GM23338 (cell line): ENCODE measurements at regions not wholly inside any gene's neighbourhood (a gene's known extent, or its start where the extent isn't known, plus 50 kb on each side); places are given as distances from the start of the nearest gene placed in this dataset.
A peak's percentile ranks its signal among the peaks of the same experiment; 100 is the strongest.
"Not testable (repeated sequence)": the region's sequence is repeated elsewhere in the genome, so short reads cannot be mapped to it uniquely, and the experiment has no call there.

Experiments used
- ATAC-seq: fragments of 200-7000 bp; cut with Tn5 transposase; 3 replicates; pipeline ENCODE4 v1.9.1; 2020
- DNase-seq: peaks from one replicate; pipeline ENCODE4 v3.0.0-alpha.2; 2015; ENCODE audit warnings: low spot score
- H2AFZ ChIP-seq: fragments of 200-600 bp; sonication (generic); 2 replicates; pipeline ENCODE4 v1.8.0; 2016; ENCODE audit warnings: antibody characterized with exemption, mild to moderate bottlenecking, moderate library complexity
- H3F3A ChIP-seq: fragments of 200-600 bp; sonication (generic); replicated peaks from 2 replicates; pipeline ENCODE4 v1.8.0; 2017; ENCODE audit warnings: antibody characterized with exemption, mixed run types, low read depth
- H3K27ac ChIP-seq: fragments of 200-600 bp; sonication (generic); 2 replicates; pipeline ENCODE4 v1.6.1; 2016; ENCODE audit warnings: low read depth
- H3K27me3 ChIP-seq: fragments of 200-600 bp; sonication (generic); 2 replicates; pipeline ENCODE4 v1.8.0; 2016; ENCODE audit warnings: mild to moderate bottlenecking, mixed run types, moderate library complexity; ENCODE audit not compliant: insufficient read depth
- H3K36me3 ChIP-seq: fragments of 200-600 bp; sonication (generic); 2 replicates; pipeline ENCODE4 v1.8.0; 2016; ENCODE audit warnings: mild to moderate bottlenecking; ENCODE audit not compliant: insufficient read depth
- H3K4me1 ChIP-seq: fragments of 200-600 bp; sonication (generic); 2 replicates; pipeline ENCODE4 v1.8.0; 2016; ENCODE audit warnings: mild to moderate bottlenecking, moderate library complexity; ENCODE audit not compliant: insufficient read depth
- H3K4me2 ChIP-seq: fragments of 200-600 bp; sonication (generic); 2 replicates; pipeline ENCODE4 v1.7.1; 2017; ENCODE audit warnings: mixed run types
- H3K4me3 ChIP-seq: fragments of 200-600 bp; sonication (generic); 2 replicates; pipeline ENCODE4 v1.6.1; 2016; ENCODE audit warnings: mixed run types
- H3K79me2 ChIP-seq: fragments of 200-600 bp; sonication (generic); replicated peaks from 2 replicates; pipeline ENCODE4 v1.8.0; 2017; ENCODE audit warnings: mild to moderate bottlenecking; ENCODE audit not compliant: insufficient read depth
- H3K9me2 ChIP-seq: fragments of 200-600 bp; sonication (generic); 2 replicates; pipeline ENCODE4 v1.8.0; 2017; ENCODE audit not compliant: insufficient read depth
- H4K20me1 ChIP-seq: fragments of 200-600 bp; sonication (generic); replicated peaks from 2 replicates; pipeline ENCODE4 v1.8.0; 2017; ENCODE audit warnings: mild to moderate bottlenecking; ENCODE audit not compliant: insufficient read depth
- H3K27ac Mint-ChIP-seq: 2 replicates; pipeline ENCODE4 v1.8.0; 2020; ENCODE audit warnings: inconsistent platforms, mild to moderate bottlenecking, moderate library complexity, mixed read lengths
- H3K27me3 Mint-ChIP-seq: 3 replicates; pipeline ENCODE4 v1.8.0; 2022; ENCODE audit warnings: low read depth, mild to moderate bottlenecking, moderate library complexity, mixed read lengths, inconsistent platforms; ENCODE audit not compliant: insufficient read depth, poor library complexity
- H3K36me3 Mint-ChIP-seq: 3 replicates; pipeline ENCODE4 v1.8.0; 2021; ENCODE audit warnings: low read depth, mild to moderate bottlenecking, inconsistent platforms, moderate library complexity, mixed read lengths
- H3K4me1 Mint-ChIP-seq: 3 replicates; pipeline ENCODE4 v1.8.0; 2020; ENCODE audit warnings: mild to moderate bottlenecking, inconsistent platforms, mixed read lengths
- H3K4me3 Mint-ChIP-seq: 3 replicates; pipeline ENCODE4 v1.8.0; 2021; ENCODE audit warnings: moderate library complexity, mild to moderate bottlenecking, inconsistent platforms, mixed read lengths
- H3K9me3 Mint-ChIP-seq: 3 replicates; pipeline ENCODE4 v1.8.0; 2020; ENCODE audit warnings: moderate library complexity, mild to moderate bottlenecking, inconsistent platforms, mixed read lengths
- TF ChIP-seq, protein P1 (sequence below), 2 experiments: fragments of 200-600 bp in 1 of 2; sonication (generic) in 1 of 2; conservative IDR thresholded peaks; 2 replicates each; pipeline versions ENCODE4 v1.5.1 to v1.6.1; 2016 to 2017; ENCODE audit warnings: antibody characterized with exemption in 2 of 2, low read depth in 2 of 2, mild to moderate bottlenecking in 2 of 2, moderate library complexity in 1 of 2
- TF ChIP-seq, protein P2 (sequence below): fragments of 250-450 bp; sonication (Bioruptor Pico); IDR thresholded peaks from 2 replicates; pipeline ENCODE4 v1.5.0; 2020; ENCODE audit warnings: mild to moderate bottlenecking, moderate library complexity

DNA sequence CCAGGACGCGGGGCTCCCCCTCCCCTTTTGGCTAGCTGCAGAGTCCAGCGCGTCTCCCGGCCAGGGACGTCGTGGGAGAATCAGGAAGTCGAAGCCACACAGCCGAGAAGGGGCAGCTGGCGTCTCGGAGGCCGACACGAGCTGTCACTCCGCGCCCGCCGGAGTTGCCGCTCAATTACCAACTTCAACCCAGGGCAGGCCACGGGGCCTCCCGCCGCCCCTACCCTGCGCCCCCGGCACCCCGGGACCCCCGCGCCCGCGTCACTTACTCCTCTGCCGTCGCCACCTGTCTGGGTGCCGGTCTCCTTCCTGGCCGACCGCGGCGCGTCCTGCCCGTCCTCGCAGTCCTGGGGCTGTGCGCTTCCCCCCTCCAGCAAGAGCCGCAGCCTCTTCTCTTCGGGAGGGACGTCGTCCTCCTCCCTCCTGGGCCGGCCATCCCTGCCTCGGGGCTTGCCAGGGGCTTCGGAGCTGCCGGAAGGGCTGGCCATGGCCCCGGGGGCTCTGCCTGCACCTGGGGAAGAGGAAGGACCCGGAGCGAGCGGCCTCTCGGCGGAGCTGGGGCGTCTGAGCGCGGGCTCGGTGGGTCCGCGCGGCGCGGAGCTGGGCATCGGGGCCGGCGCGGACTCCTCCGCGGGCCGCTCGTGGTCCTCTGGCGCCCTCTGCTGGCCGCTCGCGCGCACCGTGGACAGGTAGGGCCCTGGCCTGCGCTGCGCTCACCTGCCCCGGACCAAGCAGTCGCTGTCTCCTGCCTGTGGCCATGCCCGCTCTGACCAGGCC is 65.6 kb upstream of the CLEC6A start:
- not testable (repeated sequence) for H3K27ac ChIP-seq, H3K36me3 ChIP-seq, H3K27ac Mint-ChIP-seq, H3F3A ChIP-seq, H3K9me2 ChIP-seq, H3K27me3 Mint-ChIP-seq, H4K20me1 ChIP-seq, H3K36me3 Mint-ChIP-seq, H3K4me1 ChIP-seq, H3K27me3 ChIP-seq, H3K9me3 Mint-ChIP-seq, H2AFZ ChIP-seq, H3K79me2 ChIP-seq
- peak overlapping the region; percentile 73 for H3K4me3 Mint-ChIP-seq
- peak; percentile 99 for ATAC-seq
- peak overlapping the region; percentile 59 for H3K4me3 ChIP-seq
- peak; percentile 72 for DNase-seq
- H3K4me1 Mint-ChIP-seq = peaks cover 18% of the 10 kb centered on the region
- H3K4me2 ChIP-seq = peak overlapping the region; percentile 81
- TF ChIP-seq, protein P1, sequence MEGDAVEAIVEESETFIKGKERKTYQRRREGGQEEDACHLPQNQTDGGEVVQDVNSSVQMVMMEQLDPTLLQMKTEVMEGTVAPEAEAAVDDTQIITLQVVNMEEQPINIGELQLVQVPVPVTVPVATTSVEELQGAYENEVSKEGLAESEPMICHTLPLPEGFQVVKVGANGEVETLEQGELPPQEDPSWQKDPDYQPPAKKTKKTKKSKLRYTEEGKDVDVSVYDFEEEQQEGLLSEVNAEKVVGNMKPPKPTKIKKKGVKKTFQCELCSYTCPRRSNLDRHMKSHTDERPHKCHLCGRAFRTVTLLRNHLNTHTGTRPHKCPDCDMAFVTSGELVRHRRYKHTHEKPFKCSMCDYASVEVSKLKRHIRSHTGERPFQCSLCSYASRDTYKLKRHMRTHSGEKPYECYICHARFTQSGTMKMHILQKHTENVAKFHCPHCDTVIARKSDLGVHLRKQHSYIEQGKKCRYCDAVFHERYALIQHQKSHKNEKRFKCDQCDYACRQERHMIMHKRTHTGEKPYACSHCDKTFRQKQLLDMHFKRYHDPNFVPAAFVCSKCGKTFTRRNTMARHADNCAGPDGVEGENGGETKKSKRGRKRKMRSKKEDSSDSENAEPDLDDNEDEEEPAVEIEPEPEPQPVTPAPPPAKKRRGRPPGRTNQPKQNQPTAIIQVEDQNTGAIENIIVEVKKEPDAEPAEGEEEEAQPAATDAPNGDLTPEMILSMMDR (conservative IDR thresholded peaks at IDR 0.05; ENCODE audit: low read depth in 2 of 2) = peak in 1 of 2 experiments; percentile 75; a peak in 2 of 4 replicates

DNA sequence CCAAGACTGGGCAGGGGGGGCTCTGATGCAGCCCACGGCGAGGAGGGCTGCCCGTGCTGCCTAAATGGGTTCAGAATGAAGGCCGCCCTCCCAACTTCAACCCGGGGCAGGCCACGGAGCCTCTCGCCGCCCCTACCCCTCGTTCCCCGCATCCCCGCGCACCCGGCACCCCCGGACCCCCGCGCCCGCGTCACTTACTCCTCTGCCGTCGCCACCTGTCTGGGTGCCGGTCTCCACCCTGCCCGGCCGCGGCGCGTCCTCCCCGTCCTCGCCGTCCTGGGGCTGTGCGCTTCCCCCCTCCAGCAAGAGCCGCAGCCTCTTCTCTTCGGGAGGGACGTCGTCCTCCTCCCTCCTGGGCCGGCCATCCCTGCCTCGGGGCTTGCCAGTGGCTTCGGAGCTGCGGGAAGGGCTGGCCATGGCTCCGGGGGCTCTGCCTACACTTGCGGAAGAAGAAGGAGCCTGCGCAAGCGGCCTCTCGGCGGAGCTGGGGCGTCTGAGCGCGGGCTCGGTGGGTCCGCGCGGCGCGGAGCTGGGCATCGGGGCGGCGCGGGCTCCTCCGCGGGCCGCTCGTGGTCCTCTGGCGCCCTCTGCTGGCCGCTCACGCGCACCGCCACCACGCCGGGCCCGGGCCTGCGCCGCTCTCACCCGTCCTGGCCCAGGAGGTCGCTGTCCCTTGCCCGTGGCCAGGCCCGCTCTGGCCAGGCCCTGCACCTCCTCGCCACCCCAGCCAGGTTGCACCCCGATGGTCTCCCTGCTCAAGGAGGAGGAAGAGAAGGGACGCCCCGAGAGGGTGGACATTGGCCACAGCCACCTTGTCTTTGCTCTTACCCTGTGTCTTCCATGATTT is 59.3 kb upstream of the CLEC6A start:
- not testable (repeated sequence) for H3K36me3 Mint-ChIP-seq, H3K9me3 Mint-ChIP-seq, H3F3A ChIP-seq, H2AFZ ChIP-seq, H3K27ac ChIP-seq, H3K27me3 ChIP-seq, H3K4me1 ChIP-seq, H3K79me2 ChIP-seq, H3K27ac Mint-ChIP-seq, H4K20me1 ChIP-seq, H3K9me2 ChIP-seq, H3K36me3 ChIP-seq
- H3K4me2 ChIP-seq = peak overlapping the region; percentile 80
- ATAC-seq (peak; percentile 95), DNase-seq (peak; percentile 61)
- peaks cover 21% of the 10 kb centered on the region for H3K27me3 Mint-ChIP-seq
- H3K4me1 Mint-ChIP-seq = peaks cover 37% of the 10 kb centered on the region
- TF ChIP-seq, protein P1 (conservative IDR thresholded peaks at IDR 0.05; ENCODE audit: low read depth in 2 of 2) = peak; percentile 27 to 66
- TF ChIP-seq, protein P2, sequence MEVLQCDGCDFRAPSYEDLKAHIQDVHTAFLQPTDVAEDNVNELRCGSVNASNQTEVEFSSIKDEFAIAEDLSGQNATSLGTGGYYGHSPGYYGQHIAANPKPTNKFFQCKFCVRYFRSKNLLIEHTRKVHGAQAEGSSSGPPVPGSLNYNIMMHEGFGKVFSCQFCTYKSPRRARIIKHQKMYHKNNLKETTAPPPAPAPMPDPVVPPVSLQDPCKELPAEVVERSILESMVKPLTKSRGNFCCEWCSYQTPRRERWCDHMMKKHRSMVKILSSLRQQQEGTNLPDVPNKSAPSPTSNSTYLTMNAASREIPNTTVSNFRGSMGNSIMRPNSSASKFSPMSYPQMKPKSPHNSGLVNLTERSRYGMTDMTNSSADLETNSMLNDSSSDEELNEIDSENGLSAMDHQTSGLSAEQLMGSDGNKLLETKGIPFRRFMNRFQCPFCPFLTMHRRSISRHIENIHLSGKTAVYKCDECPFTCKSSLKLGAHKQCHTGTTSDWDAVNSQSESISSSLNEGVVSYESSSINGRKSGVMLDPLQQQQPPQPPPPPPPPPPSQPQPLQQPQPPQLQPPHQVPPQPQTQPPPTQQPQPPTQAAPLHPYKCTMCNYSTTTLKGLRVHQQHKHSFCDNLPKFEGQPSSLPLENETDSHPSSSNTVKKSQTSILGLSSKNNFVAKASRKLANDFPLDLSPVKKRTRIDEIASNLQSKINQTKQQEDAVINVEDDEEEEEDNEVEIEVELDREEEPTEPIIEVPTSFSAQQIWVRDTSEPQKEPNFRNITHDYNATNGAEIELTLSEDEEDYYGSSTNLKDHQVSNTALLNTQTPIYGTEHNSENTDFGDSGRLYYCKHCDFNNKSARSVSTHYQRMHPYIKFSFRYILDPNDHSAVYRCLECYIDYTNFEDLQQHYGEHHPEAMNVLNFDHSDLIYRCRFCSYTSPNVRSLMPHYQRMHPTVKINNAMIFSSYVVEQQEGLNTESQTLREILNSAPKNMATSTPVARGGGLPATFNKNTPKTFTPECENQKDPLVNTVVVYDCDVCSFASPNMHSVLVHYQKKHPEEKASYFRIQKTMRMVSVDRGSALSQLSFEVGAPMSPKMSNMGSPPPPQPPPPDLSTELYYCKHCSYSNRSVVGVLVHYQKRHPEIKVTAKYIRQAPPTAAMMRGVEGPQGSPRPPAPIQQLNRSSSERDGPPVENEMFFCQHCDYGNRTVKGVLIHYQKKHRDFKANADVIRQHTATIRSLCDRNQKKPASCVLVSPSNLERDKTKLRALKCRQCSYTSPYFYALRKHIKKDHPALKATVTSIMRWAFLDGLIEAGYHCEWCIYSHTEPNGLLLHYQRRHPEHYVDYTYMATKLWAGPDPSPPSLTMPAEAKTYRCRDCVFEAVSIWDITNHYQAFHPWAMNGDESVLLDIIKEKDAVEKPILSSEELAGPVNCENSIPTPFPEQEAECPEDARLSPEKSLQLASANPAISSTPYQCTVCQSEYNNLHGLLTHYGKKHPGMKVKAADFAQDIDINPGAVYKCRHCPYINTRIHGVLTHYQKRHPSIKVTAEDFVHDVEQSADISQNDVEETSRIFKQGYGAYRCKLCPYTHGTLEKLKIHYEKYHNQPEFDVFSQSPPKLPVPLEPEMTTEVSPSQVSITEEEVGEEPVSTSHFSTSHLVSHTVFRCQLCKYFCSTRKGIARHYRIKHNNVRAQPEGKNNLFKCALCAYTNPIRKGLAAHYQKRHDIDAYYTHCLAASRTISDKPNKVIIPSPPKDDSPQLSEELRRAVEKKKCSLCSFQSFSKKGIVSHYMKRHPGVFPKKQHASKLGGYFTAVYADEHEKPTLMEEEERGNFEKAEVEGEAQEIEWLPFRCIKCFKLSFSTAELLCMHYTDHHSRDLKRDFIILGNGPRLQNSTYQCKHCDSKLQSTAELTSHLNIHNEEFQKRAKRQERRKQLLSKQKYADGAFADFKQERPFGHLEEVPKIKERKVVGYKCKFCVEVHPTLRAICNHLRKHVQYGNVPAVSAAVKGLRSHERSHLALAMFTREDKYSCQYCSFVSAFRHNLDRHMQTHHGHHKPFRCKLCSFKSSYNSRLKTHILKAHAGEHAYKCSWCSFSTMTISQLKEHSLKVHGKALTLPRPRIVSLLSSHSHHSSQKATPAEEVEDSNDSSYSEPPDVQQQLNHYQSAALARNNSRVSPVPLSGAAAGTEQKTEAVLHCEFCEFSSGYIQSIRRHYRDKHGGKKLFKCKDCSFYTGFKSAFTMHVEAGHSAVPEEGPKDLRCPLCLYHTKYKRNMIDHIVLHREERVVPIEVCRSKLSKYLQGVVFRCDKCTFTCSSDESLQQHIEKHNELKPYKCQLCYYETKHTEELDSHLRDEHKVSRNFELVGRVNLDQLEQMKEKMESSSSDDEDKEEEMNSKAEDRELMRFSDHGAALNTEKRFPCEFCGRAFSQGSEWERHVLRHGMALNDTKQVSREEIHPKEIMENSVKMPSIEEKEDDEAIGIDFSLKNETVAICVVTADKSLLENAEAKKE (CRISPR knock-in tag) = peak; percentile 21; the same call in 1 of the 2 replicates
- peak overlapping the region; percentile 64 for H3K4me3 ChIP-seq
- H3K4me3 Mint-ChIP-seq = peak overlapping the region; percentile 63

DNA sequence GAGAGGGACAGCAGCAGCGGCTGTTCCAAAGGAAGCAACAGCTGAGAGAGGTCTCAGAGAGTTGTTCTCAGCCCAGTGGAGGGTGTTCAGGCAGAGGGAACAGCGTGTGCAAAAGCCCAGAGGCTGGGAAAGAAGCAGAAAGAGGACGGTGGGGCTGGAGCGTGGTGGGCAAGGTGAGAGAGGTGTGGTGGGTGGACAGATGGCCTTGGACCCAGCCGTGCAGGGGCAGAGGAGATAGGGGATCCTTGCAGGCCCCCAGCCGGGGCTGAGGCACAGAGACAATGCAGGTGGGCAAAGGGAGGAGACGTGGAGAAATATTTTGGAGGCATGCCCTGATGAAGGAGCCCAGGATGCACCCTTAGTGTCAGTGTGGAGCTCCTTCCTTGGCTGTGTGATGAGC is 58.4 kb upstream of the CLEC6A start:
- not testable (repeated sequence) for H3K9me2 ChIP-seq, H3K4me1 ChIP-seq, H3K4me3 Mint-ChIP-seq, ATAC-seq, H3K27me3 ChIP-seq, H3K4me2 ChIP-seq, H3K27ac Mint-ChIP-seq, H3K9me3 Mint-ChIP-seq, DNase-seq, H3K79me2 ChIP-seq, H2AFZ ChIP-seq, H3K36me3 ChIP-seq, H3K36me3 Mint-ChIP-seq, H4K20me1 ChIP-seq, H3K4me3 ChIP-seq, H3K27ac ChIP-seq, H3F3A ChIP-seq
- H3K27me3 Mint-ChIP-seq = peaks cover 20% of the 10 kb centered on the region
- H3K4me1 Mint-ChIP-seq = peaks cover 34% of the 10 kb centered on the region
